HG03571 (cell line): ENCODE measurements at regions not wholly inside any gene's neighbourhood (a gene's known extent, or its start where the extent isn't known, plus 50 kb on each side); places are given as distances from the start of the nearest gene placed in this dataset.
"Not testable (repeated sequence)": the region's sequence is repeated elsewhere in the genome, so short reads cannot be mapped to it uniquely, and the experiment has no call there.

Experiments
- ATAC-seq: cut with Tn5 transposase; IDR thresholded peaks from one replicate; pipeline ENCODE4 v1.9.1; 2021; ENCODE audit not compliant: unreplicated experiment

- no peak for ATAC-seq
These were observed 991.5 kb upstream of the TYRP1 start for GRCh38 chr9:11701706-11702105.

- ATAC-seq = no peak
These were observed 990.6 kb upstream of the TYRP1 start for GRCh38 chr9:11702548-11702947.

- ATAC-seq = not testable (repeated sequence)
These were observed 989.0 kb upstream of the TYRP1 start for GRCh38 chr9:11704198-11704597.

- ATAC-seq = no peak
These were observed 984.3 kb upstream of the TYRP1 start for GRCh38 chr9:11708899-11709298.

GRCh38 chr9:11709567-11709966, 983.6 kb upstream of the TYRP1 start:
- no peak for ATAC-seq

- ATAC-seq = no peak
These were observed 980.1 kb upstream of the TYRP1 start for GRCh38 chr9:11713077-11713476.

GRCh38 chr9:11722957-11723356, 970.2 kb upstream of the TYRP1 start:
- no peak for ATAC-seq

- ATAC-seq = no peak
These were observed 966.5 kb upstream of the TYRP1 start for GRCh38 chr9:11726659-11727058.

GRCh38 chr9:11735391-11735790, 957.8 kb upstream of the TYRP1 start:
- no peak for ATAC-seq

GRCh38 chr9:11742471-11742870, 950.7 kb upstream of the TYRP1 start:
- ATAC-seq = no peak

- ATAC-seq = no peak
These were observed 949.8 kb upstream of the TYRP1 start for GRCh38 chr9:11743356-11743755.

GRCh38 chr9:11749396-11749795, 943.8 kb upstream of the TYRP1 start:
- no peak for ATAC-seq

- ATAC-seq = no peak
These were observed 937.2 kb upstream of the TYRP1 start for GRCh38 chr9:11755951-11756350.

- ATAC-seq = no peak
These were observed 935.8 kb upstream of the TYRP1 start for GRCh38 chr9:11757408-11757807.

- ATAC-seq = no peak
These were observed 935.2 kb upstream of the TYRP1 start for GRCh38 chr9:11758016-11758415.

- no peak for ATAC-seq
These were observed 913.2 kb upstream of the TYRP1 start for GRCh38 chr9:11779971-11780370.

- ATAC-seq = no peak
These were observed 900.3 kb upstream of the TYRP1 start for GRCh38 chr9:11792870-11793269.

GRCh38 chr9:11794984-11795383, 898.2 kb upstream of the TYRP1 start:
- no peak for ATAC-seq

- no peak for ATAC-seq
These were observed 887.2 kb upstream of the TYRP1 start for GRCh38 chr9:11805969-11806368.

GRCh38 chr9:11821306-11821975, 871.7 kb upstream of the TYRP1 start:
- no peak for ATAC-seq

- ATAC-seq = no peak
These were observed 865.0 kb upstream of the TYRP1 start for GRCh38 chr9:11828201-11828600.

GRCh38 chr9:11833056-11833455, 860.1 kb upstream of the TYRP1 start:
- no peak for ATAC-seq

- ATAC-seq = no peak
These were observed 824.4 kb upstream of the TYRP1 start for GRCh38 chr9:11868795-11869194.
